Natural killer cell treated with Interleukin-12 subunit alpha and Interleukin-12 subunit beta and Interleukin-15 and Interleukin-18, amount 100 ng/mL, for 72 hours (primary cell): ENCODE measurements at regions not wholly inside any gene's neighbourhood (a gene's known extent, or its start where the extent isn't known, plus 50 kb on each side); places are given as distances from the start of the nearest gene placed in this dataset.

Source experiments
- ATAC-seq, 2 donors: fragments of 150-1000 bp; cut with Tn5 transposase in 1 of 2; sonication (Bioruptor Pico), chemical (Tn5 transposase) in 1 of 2; 2 replicates each; pipeline ENCODE4 v1.10.0; 2021
- DNase-seq: peaks from one replicate; pipeline ENCODE4 v3.0.0; 2022; ENCODE audit warnings: low spot score
- H3K27ac Mint-ChIP-seq, 2 donors: 1 replicate in 1 of 2; 2 replicates in 1 of 2; pipeline ENCODE4 v1.8.0; 2022; ENCODE audit warnings: mixed read lengths in 2 of 2, mild to moderate bottlenecking in 1 of 2, moderate library complexity in 1 of 2
- H3K27me3 Mint-ChIP-seq, 2 donors: 1 replicate in 1 of 2; 2 replicates in 1 of 2; pipeline ENCODE4 v1.8.0; 2022; ENCODE audit warnings: mixed read lengths in 2 of 2
- H3K36me3 Mint-ChIP-seq: one replicate; pipeline ENCODE4 v1.8.0; 2022; ENCODE audit warnings: mixed read lengths
- H3K4me1 Mint-ChIP-seq, 2 donors: 1 replicate in 1 of 2; 2 replicates in 1 of 2; pipeline ENCODE4 v1.8.0; 2022; ENCODE audit warnings: low read depth in 2 of 2, mixed read lengths in 2 of 2, mild to moderate bottlenecking in 1 of 2
- H3K4me3 Mint-ChIP-seq: one replicate; pipeline ENCODE4 v1.8.0; 2022; ENCODE audit warnings: mixed read lengths
- H3K9me3 Mint-ChIP-seq: 2 replicates; pipeline ENCODE4 v1.8.0; 2022; ENCODE audit warnings: mixed read lengths

- Mint-ChIP-seq H3K4me3 (no peak overlapping the region), H3K36me3 (no peaks in the 10 kb centered on the region), H3K4me1 (no peaks in the 10 kb centered on the region), H3K9me3 (peaks cover 11% of the 10 kb centered on the region), H3K27ac (no peak overlapping the region), H3K27me3 (no peaks in the 10 kb centered on the region)
- no peak for DNase-seq
- ATAC-seq = no peak
These were observed 391.5 kb downstream of the HTR1A start for GRCh38 chr5:63570752-63571151.

GRCh38 chr5:63564789-63565188, 397.5 kb downstream of the HTR1A start:
- no peak for DNase-seq
- no peaks in the 10 kb centered on the region for H3K27me3 Mint-ChIP-seq

GRCh38 chr5:63563008-63563917, 399.0 kb downstream of the HTR1A start:
- Mint-ChIP-seq H3K27ac (no peak overlapping the region), H3K36me3 (no peaks in the 10 kb centered on the region), H3K4me1 (no peaks in the 10 kb centered on the region), H3K4me3 (no peak overlapping the region), H3K27me3 (no peaks in the 10 kb centered on the region), H3K9me3 (peaks cover 32% of the 10 kb centered on the region)
- ATAC-seq (no peak), DNase-seq (no peak)

More at GRCh38 chr5:63564789-63565188, 397.5 kb downstream of the HTR1A start:
- ATAC-seq = no peak
- Mint-ChIP-seq H3K27ac (no peak overlapping the region), H3K36me3 (no peaks in the 10 kb centered on the region), H3K4me3 (no peak overlapping the region), H3K9me3 (peaks cover 32% of the 10 kb centered on the region), H3K4me1 (no peaks in the 10 kb centered on the region)

- no peak overlapping the region for H3K27ac Mint-ChIP-seq
- ATAC-seq (no peak), DNase-seq (no peak)
- H3K4me3 Mint-ChIP-seq = no peak overlapping the region
- H3K27me3 Mint-ChIP-seq = no peaks in the 10 kb centered on the region
- peaks cover 21% of the 10 kb centered on the region for H3K9me3 Mint-ChIP-seq
- H3K4me1 Mint-ChIP-seq = no peaks in the 10 kb centered on the region
- H3K36me3 Mint-ChIP-seq = no peaks in the 10 kb centered on the region
These were observed 406.4 kb downstream of the HTR1A start for GRCh38 chr5:63555874-63556273.

GRCh38 chr5:63554191-63554590, 408.1 kb downstream of the HTR1A start:
- ATAC-seq (no peak), DNase-seq (no peak)
- no peak overlapping the region for H3K27ac Mint-ChIP-seq
- H3K9me3 Mint-ChIP-seq = peaks cover 10% of the 10 kb centered on the region
- H3K27me3 Mint-ChIP-seq = no peaks in the 10 kb centered on the region
- no peaks in the 10 kb centered on the region for H3K4me1 Mint-ChIP-seq
- H3K4me3 Mint-ChIP-seq = no peak overlapping the region
- H3K36me3 Mint-ChIP-seq = no peaks in the 10 kb centered on the region

GRCh38 chr5:63553073-63553472, 409.2 kb downstream of the HTR1A start:
- Mint-ChIP-seq H3K36me3 (no peaks in the 10 kb centered on the region), H3K4me3 (no peak overlapping the region), H3K27ac (no peak overlapping the region), H3K27me3 (no peaks in the 10 kb centered on the region), H3K4me1 (no peaks in the 10 kb centered on the region), H3K9me3 (peaks cover 7% of the 10 kb centered on the region)
- DNase-seq = no peak
- no peak for ATAC-seq

GRCh38 chr5:63535840-63536602, 426.2 kb downstream of the HTR1A start:
- ATAC-seq (no peak), DNase-seq (no peak)
- Mint-ChIP-seq H3K4me3 (no peak overlapping the region), H3K27ac (no peak overlapping the region), H3K27me3 (no peaks in the 10 kb centered on the region), H3K4me1 (no peaks in the 10 kb centered on the region), H3K9me3 (peaks cover 23% of the 10 kb centered on the region), H3K36me3 (no peaks in the 10 kb centered on the region)

GRCh38 chr5:63524281-63524680, 438.0 kb downstream of the HTR1A start:
- H3K27ac Mint-ChIP-seq = no peak overlapping the region
- H3K9me3 Mint-ChIP-seq = peaks cover 13% of the 10 kb centered on the region
- H3K4me1 Mint-ChIP-seq = no peaks in the 10 kb centered on the region
- ATAC-seq (no peak), DNase-seq (no peak)
- H3K4me3 Mint-ChIP-seq = no peak overlapping the region
- H3K27me3 Mint-ChIP-seq = no peaks in the 10 kb centered on the region
- peaks cover 6% of the 10 kb centered on the region for H3K36me3 Mint-ChIP-seq

GRCh38 chr5:63516006-63516405, 446.2 kb downstream of the HTR1A start:
- peaks cover 12% of the 10 kb centered on the region for H3K9me3 Mint-ChIP-seq
- H3K27me3 Mint-ChIP-seq = no peaks in the 10 kb centered on the region
- DNase-seq (no peak), ATAC-seq (no peak)
- no peaks in the 10 kb centered on the region for H3K4me1 Mint-ChIP-seq
- H3K27ac Mint-ChIP-seq = no peak overlapping the region
- H3K36me3 Mint-ChIP-seq = peaks cover 8% of the 10 kb centered on the region
- no peak overlapping the region for H3K4me3 Mint-ChIP-seq

GRCh38 chr5:63500242-63500641, 462.0 kb downstream of the HTR1A start:
- no peak overlapping the region for H3K27ac Mint-ChIP-seq
- H3K27me3 Mint-ChIP-seq = no peaks in the 10 kb centered on the region
- H3K4me1 Mint-ChIP-seq = no peaks in the 10 kb centered on the region
- no peaks in the 10 kb centered on the region for H3K36me3 Mint-ChIP-seq
- no peak overlapping the region for H3K4me3 Mint-ChIP-seq
- ATAC-seq = no peak
- DNase-seq = no peak
- H3K9me3 Mint-ChIP-seq = peaks cover 17% of the 10 kb centered on the region

- H3K9me3 Mint-ChIP-seq = peaks cover 7% of the 10 kb centered on the region
- H3K4me3 Mint-ChIP-seq = no peak overlapping the region
- ATAC-seq = no peak
- no peaks in the 10 kb centered on the region for H3K4me1 Mint-ChIP-seq
- H3K27me3 Mint-ChIP-seq = no peaks in the 10 kb centered on the region
- H3K27ac Mint-ChIP-seq = no peak overlapping the region
- no peak for DNase-seq
- no peaks in the 10 kb centered on the region for H3K36me3 Mint-ChIP-seq
These were observed 467.0 kb downstream of the HTR1A start for GRCh38 chr5:63495225-63495624.

GRCh38 chr5:63483338-63483737, 478.9 kb downstream of the HTR1A start:
- Mint-ChIP-seq H3K4me1 (no peaks in the 10 kb centered on the region), H3K4me3 (no peak overlapping the region)
- DNase-seq = no peak

GRCh38 chr5:63473335-63473967, 488.8 kb downstream of the HTR1A start:
- Mint-ChIP-seq H3K9me3 (peaks cover 9% of the 10 kb centered on the region), H3K4me1 (no peaks in the 10 kb centered on the region), H3K36me3 (peaks cover 10% of the 10 kb centered on the region), H3K27ac (no peak overlapping the region), H3K4me3 (no peak overlapping the region), H3K27me3 (no peaks in the 10 kb centered on the region)
- DNase-seq (no peak), ATAC-seq (no peak)

More at GRCh38 chr5:63483338-63483737, 478.9 kb downstream of the HTR1A start:
- Mint-ChIP-seq H3K27ac (no peak overlapping the region), H3K36me3 (no peaks in the 10 kb centered on the region), H3K9me3 (peaks cover 16% of the 10 kb centered on the region), H3K27me3 (no peaks in the 10 kb centered on the region)
- ATAC-seq = no peak

GRCh38 chr5:63456279-63456678, 506.0 kb downstream of the HTR1A start:
- Mint-ChIP-seq H3K4me1 (no peaks in the 10 kb centered on the region), H3K27me3 (no peaks in the 10 kb centered on the region), H3K4me3 (no peak overlapping the region), H3K27ac (no peak overlapping the region), H3K9me3 (peaks cover 14% of the 10 kb centered on the region), H3K36me3 (peaks cover 4% of the 10 kb centered on the region)
- DNase-seq (no peak), ATAC-seq (no peak)
